ENCODE measurements at regions not wholly inside any gene's neighbourhood (a gene's known extent, or its start where the extent isn't known, plus 50 kb on each side); places are given as distances from the start of the nearest gene placed in this dataset.
"Not testable (repeated sequence)": the region's sequence is repeated elsewhere in the genome, so short reads cannot be mapped to it uniquely, and the experiment has no call there.

DNA sequence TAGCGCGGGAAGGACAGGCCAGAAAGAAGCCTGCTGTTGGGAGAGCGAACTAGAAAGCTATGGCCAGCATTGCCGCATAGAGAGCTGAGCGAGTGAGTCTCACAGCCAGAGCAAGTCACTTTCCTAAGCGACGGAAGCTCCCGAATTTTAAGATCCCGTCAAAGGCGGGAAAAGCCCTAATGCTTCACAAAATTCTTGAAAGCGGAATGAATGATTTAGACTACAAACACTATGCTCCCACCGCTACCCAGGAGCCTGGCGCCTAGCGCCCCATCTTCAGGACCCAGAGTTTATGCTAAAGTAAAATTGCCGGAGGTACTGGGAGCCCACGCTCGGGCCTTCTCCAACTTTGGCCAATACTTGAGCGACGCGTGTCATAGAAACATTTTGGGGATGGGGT is 409.9 kb upstream of the ESRRG start:
- Histone ChIP-seq H2AFZ (ENCODE audit: low read depth, low read length) (no peak overlapping the region), H3K4me3 (ENCODE audit: insufficient read depth, low read depth, low read length) (no peak overlapping the region), H3K27me3 (ENCODE audit: insufficient read depth, low read length) (peaks cover 49% of the 10 kb centered on the region), H3K27ac (ENCODE audit: low read depth, low read length) (no peak overlapping the region), H3K9me3 (ENCODE audit: insufficient read depth, low read depth, low read length) (no peaks in the 10 kb centered on the region), H3K36me3 (ENCODE audit: insufficient read depth, low read length) (no peaks in the 10 kb centered on the region), H3K9ac (ENCODE audit: low read length) (no peak overlapping the region), H3K79me2 (ENCODE audit: insufficient read depth, low read length) (no peaks in the 10 kb centered on the region), H3K4me2 (ENCODE audit: low read length) (no peak overlapping the region), H4K20me1 (ENCODE audit: insufficient read depth, low read length) (no peaks in the 10 kb centered on the region), H3K4me1 (ENCODE audit: insufficient read depth, low read length) (peaks cover 6% of the 10 kb centered on the region)
- DNase-seq (ENCODE audit: low read depth) = no peak
- H3K36me3 Mint-ChIP-seq (ENCODE audit: low read depth, unreplicated experiment) = no peaks in the 10 kb centered on the region
- H3K27me3 Mint-ChIP-seq (ENCODE audit: low read depth, unreplicated experiment) = peaks cover 76% of the 10 kb centered on the region
- H3K4me1 Mint-ChIP-seq (ENCODE audit: low read depth, unreplicated experiment) = peaks cover 9% of the 10 kb centered on the region
- no peak overlapping the region for H3K27ac Mint-ChIP-seq (ENCODE audit: unreplicated experiment)
- no peak for TF ChIP-seq EZH2 (IDR thresholded peaks at IDR 0.05; ENCODE audit: insufficient read depth, low read length)
- TF ChIP-seq, protein P1, sequence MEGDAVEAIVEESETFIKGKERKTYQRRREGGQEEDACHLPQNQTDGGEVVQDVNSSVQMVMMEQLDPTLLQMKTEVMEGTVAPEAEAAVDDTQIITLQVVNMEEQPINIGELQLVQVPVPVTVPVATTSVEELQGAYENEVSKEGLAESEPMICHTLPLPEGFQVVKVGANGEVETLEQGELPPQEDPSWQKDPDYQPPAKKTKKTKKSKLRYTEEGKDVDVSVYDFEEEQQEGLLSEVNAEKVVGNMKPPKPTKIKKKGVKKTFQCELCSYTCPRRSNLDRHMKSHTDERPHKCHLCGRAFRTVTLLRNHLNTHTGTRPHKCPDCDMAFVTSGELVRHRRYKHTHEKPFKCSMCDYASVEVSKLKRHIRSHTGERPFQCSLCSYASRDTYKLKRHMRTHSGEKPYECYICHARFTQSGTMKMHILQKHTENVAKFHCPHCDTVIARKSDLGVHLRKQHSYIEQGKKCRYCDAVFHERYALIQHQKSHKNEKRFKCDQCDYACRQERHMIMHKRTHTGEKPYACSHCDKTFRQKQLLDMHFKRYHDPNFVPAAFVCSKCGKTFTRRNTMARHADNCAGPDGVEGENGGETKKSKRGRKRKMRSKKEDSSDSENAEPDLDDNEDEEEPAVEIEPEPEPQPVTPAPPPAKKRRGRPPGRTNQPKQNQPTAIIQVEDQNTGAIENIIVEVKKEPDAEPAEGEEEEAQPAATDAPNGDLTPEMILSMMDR (IDR thresholded peaks at IDR 0.05; ENCODE audit: insufficient read depth, low read depth, low read length) = no peak
- H3K4me3 Mint-ChIP-seq (ENCODE audit: unreplicated experiment) = no peak overlapping the region
- no peak for FAIRE-seq
- no peaks in the 10 kb centered on the region for H3K9me3 Mint-ChIP-seq (ENCODE audit: unreplicated experiment)

DNA sequence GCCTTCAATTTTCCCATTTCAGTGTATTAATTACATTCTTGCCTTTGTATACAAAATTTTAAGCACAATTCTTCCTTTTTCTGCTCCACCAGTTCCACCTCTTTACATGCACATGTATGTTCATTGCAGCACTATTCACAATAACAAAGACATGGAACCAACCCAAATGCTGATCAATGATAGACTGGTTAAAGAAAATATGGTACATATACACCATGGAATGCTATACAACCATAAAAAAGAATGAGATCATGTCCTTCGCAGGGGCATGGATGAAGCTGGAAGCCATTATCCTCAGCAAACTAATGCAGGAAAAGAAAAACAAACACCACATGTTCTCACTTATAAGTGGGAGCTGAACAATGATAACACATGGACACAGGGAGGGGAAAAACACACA is 400.1 kb upstream of the ESRRG start:
- H3K9me3 ChIP-seq (ENCODE audit: insufficient read depth, low read depth, low read length); H3K36me3 ChIP-seq (ENCODE audit: insufficient read depth, low read length); H3K4me1 ChIP-seq (ENCODE audit: insufficient read depth, low read length); H3K4me1 Mint-ChIP-seq (ENCODE audit: low read depth, unreplicated experiment); H3K4me3 Mint-ChIP-seq (ENCODE audit: unreplicated experiment); H3K9me3 Mint-ChIP-seq (ENCODE audit: unreplicated experiment); H3K27me3 ChIP-seq (ENCODE audit: insufficient read depth, low read length); H3K27ac Mint-ChIP-seq (ENCODE audit: unreplicated experiment); DNase-seq (ENCODE audit: low read depth); H3K9ac ChIP-seq (ENCODE audit: low read length); H3K27me3 Mint-ChIP-seq (ENCODE audit: low read depth, unreplicated experiment); H3K4me3 ChIP-seq (ENCODE audit: insufficient read depth, low read depth, low read length); FAIRE-seq; H2AFZ ChIP-seq (ENCODE audit: low read depth, low read length); H3K27ac ChIP-seq (ENCODE audit: low read depth, low read length); H4K20me1 ChIP-seq (ENCODE audit: insufficient read depth, low read length); H3K79me2 ChIP-seq (ENCODE audit: insufficient read depth, low read length); H3K36me3 Mint-ChIP-seq (ENCODE audit: low read depth, unreplicated experiment); H3K4me2 ChIP-seq (ENCODE audit: low read length): not testable (repeated sequence)

DNA sequence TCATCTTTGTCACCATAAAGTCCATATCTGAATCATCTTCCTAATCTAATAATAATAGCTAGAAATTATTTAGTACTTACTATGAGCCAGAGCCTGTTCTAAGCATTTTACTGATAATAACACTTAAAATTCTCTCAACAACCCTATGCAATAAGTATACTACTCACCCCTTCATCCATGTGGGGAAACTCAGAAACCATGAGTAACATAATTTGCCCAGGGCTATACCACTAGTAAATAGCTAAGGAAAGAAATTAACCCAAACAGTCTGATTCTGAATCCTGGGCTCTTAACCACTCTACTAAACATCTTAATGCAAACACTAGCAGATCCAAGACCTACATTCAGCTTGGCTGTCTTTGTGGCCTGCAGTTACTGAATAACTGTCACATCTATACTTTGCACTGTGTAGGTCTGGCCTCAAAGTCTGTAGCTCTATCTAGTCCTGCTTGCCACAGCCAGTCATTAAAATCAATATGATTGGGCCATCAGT is 394.8 kb upstream of the ESRRG start:
- H3K27me3 Mint-ChIP-seq (ENCODE audit: low read depth, unreplicated experiment) = peaks cover 3% of the 10 kb centered on the region

More for the DNA sequence above, 394.8 kb upstream of the ESRRG start:
- H3K36me3 Mint-ChIP-seq (ENCODE audit: low read depth, unreplicated experiment) = no peaks in the 10 kb centered on the region
- Histone ChIP-seq H3K9me3 (ENCODE audit: insufficient read depth, low read depth, low read length) (peaks cover under 1% of the 10 kb centered on the region), H3K4me3 (ENCODE audit: insufficient read depth, low read depth, low read length) (no peak overlapping the region), H3K4me2 (ENCODE audit: low read length) (no peak overlapping the region), H4K20me1 (ENCODE audit: insufficient read depth, low read length) (no peaks in the 10 kb centered on the region), H2AFZ (ENCODE audit: low read depth, low read length) (no peak overlapping the region), H3K79me2 (ENCODE audit: insufficient read depth, low read length) (no peaks in the 10 kb centered on the region), H3K27ac (ENCODE audit: low read depth, low read length) (no peak overlapping the region), H3K9ac (ENCODE audit: low read length) (no peak overlapping the region), H3K4me1 (ENCODE audit: insufficient read depth, low read length) (no peaks in the 10 kb centered on the region), H3K36me3 (ENCODE audit: insufficient read depth, low read length) (no peaks in the 10 kb centered on the region), H3K27me3 (ENCODE audit: insufficient read depth, low read length) (no peaks in the 10 kb centered on the region)
- no peak overlapping the region for H3K4me3 Mint-ChIP-seq (ENCODE audit: unreplicated experiment)
- DNase-seq (ENCODE audit: low read depth) = no peak
- FAIRE-seq = no peak
- H3K9me3 Mint-ChIP-seq (ENCODE audit: unreplicated experiment) = peaks cover 8% of the 10 kb centered on the region
- no peak overlapping the region for H3K27ac Mint-ChIP-seq (ENCODE audit: unreplicated experiment)
- no peaks in the 10 kb centered on the region for H3K4me1 Mint-ChIP-seq (ENCODE audit: low read depth, unreplicated experiment)
- TF ChIP-seq, protein P1 (IDR thresholded peaks at IDR 0.05; ENCODE audit: insufficient read depth, low read depth, low read length) = no peak
